Endothelial cell of umbilical vein (primary cell): ENCODE measurements at regions not wholly inside any gene's neighbourhood (a gene's known extent, or its start where the extent isn't known, plus 50 kb on each side); places are given as distances from the start of the nearest gene placed in this dataset.

Experiments used
- BruUV-seq: library from RNA; stranded (reverse); fragments of 400-500 nt; replicated peaks from 2 replicates; lab custom pipeline; 2021; lab: Mats Ljungman, UMichigan
- CTCF ChIA-PET: fragments of 300-600, 350-600 bp; sonication (Branson Sonifier 250); formaldehyde crosslinking; loops from one replicate; lab custom pipeline; 2021; ENCODE audit warnings: antibody characterized with exemption, inconsistent platforms; lab: Charles Lee
- POLR2A ChIA-PET: fragments of 300-600, 350-600 bp; sonication (Branson Sonifier 250); formaldehyde crosslinking; loops from one replicate; lab custom pipeline; 2021; ENCODE audit warnings: antibody characterized with exemption, inconsistent platforms; lab: Charles Lee
- DNase-seq: peaks from one replicate; pipeline ENCODE4 v3.0.0-alpha.2; 2011; ENCODE audit warnings: low read depth, low spot score
- FAIRE-seq: peaks from 2 replicates; lab custom pipeline; 2011; peaks lifted over from hg19 to GRCh38; lab: Jason Lieb, UNC
- H2AFZ ChIP-seq: 2 replicates; pipeline ENCODE4 v1.6.0; 2012; ENCODE audit warnings: low read depth, low read length, control low read depth, inconsistent platforms
- H3K27ac ChIP-seq: 2 replicates; pipeline ENCODE4 v1.5.1; 2011; ENCODE audit warnings: low read depth, mild to moderate bottlenecking, control low read depth, low read length, moderate library complexity; ENCODE audit not compliant: insufficient read depth
- H3K27me3 ChIP-seq, 2 experiments: 2 replicates each; pipeline versions ENCODE4 v1.6.0 to v1.6.1; 2011; ENCODE audit warnings: low read length in 2 of 2, mixed read lengths in 1 of 2; ENCODE audit not compliant: control insufficient read depth in 2 of 2, insufficient read depth in 2 of 2
- H3K36me3 ChIP-seq, 2 experiments: 2 replicates in 1 of 2; 3 replicates in 1 of 2; pipeline ENCODE4 v1.5.1; 2011; ENCODE audit warnings: low read length in 2 of 2, mild to moderate bottlenecking in 1 of 2, moderate library complexity in 1 of 2; ENCODE audit not compliant: control insufficient read depth in 2 of 2, insufficient read depth in 2 of 2; ENCODE audit errors: extremely low read depth in 1 of 2
- H3K4me1 ChIP-seq: 3 replicates; pipeline ENCODE4 v1.5.1; 2011; ENCODE audit warnings: mild to moderate bottlenecking, low read length; ENCODE audit not compliant: control insufficient read depth, insufficient read depth; ENCODE audit errors: extremely low read depth
- H3K4me2 ChIP-seq: 2 replicates; pipeline ENCODE4 v1.6.1; 2011; ENCODE audit warnings: low read length, control low read depth, mixed read lengths; ENCODE audit not compliant: insufficient read depth
- H3K4me3 ChIP-seq, 3 experiments: fragments of 200-600 bp in 1 of 3; sonication (generic), shearing (Covaris generic) in 1 of 3; replicated peaks in 1 of 3; 2 replicates each; pipeline ENCODE4 v1.5.1; 2011 to 2016; ENCODE audit warnings: control low read depth in 3 of 3, low read length in 3 of 3, mild to moderate bottlenecking in 2 of 3, inconsistent platforms in 1 of 3, low read depth in 1 of 3, moderate library complexity in 1 of 3; ENCODE audit not compliant: insufficient read depth in 1 of 3
- H3K79me2 ChIP-seq: 2 replicates; pipeline ENCODE4 v1.6.0; 2012; ENCODE audit warnings: low read length, inconsistent platforms; ENCODE audit not compliant: control insufficient read depth, insufficient read depth
- H3K9ac ChIP-seq: replicated peaks from 2 replicates; pipeline ENCODE3; 2011; ENCODE audit warnings: low read length, control low read depth; ENCODE audit not compliant: insufficient read depth; ENCODE audit errors: extremely low read depth
- H3K9me1 ChIP-seq: replicated peaks from 3 replicates; pipeline ENCODE4 v1.6.0; 2011; ENCODE audit warnings: mild to moderate bottlenecking, low read length; ENCODE audit not compliant: control insufficient read depth, insufficient read depth; ENCODE audit errors: extremely low read depth
- H3K9me3 ChIP-seq: replicated peaks from 2 replicates; pipeline ENCODE4 v1.5.1; 2012; ENCODE audit warnings: low read length, inconsistent platforms; ENCODE audit not compliant: control insufficient read depth, insufficient read depth
- H4K20me1 ChIP-seq: replicated peaks from 2 replicates; pipeline ENCODE3; 2011; ENCODE audit warnings: mild to moderate bottlenecking, low read length; ENCODE audit not compliant: control insufficient read depth, insufficient read depth; ENCODE audit errors: extremely low read depth
- EZH2 ChIP-seq: IDR thresholded peaks from 2 replicates; pipeline ENCODE4 v1.6.1; 2012; ENCODE audit warnings: borderline replicate concordance, low read depth, mild to moderate bottlenecking, moderate library complexity, low read length, inconsistent platforms; ENCODE audit not compliant: severe bottlenecking
- FOS ChIP-seq: IDR thresholded peaks from 2 replicates; pipeline ENCODE4 v1.6.1; 2011; ENCODE audit warnings: mild to moderate bottlenecking, low read length, moderate library complexity, borderline replicate concordance; ENCODE audit not compliant: insufficient read depth
- GATA2 ChIP-seq: IDR thresholded peaks from 2 replicates; pipeline ENCODE4 v1.7.0; 2011; ENCODE audit warnings: low read depth, mild to moderate bottlenecking, moderate library complexity, mixed read lengths, low read length; ENCODE audit not compliant: insufficient read length, insufficient read depth
- JUN ChIP-seq: IDR thresholded peaks from 2 replicates; pipeline ENCODE4 v1.6.1; 2011; ENCODE audit warnings: borderline replicate concordance, low read depth; ENCODE audit not compliant: insufficient read length, insufficient read depth
- MYC ChIP-seq: IDR thresholded peaks from one replicate; pipeline ENCODE4 v1.6.1; 2011; ENCODE audit warnings: mild to moderate bottlenecking, low read depth, low read length
- POLR2A ChIP-seq: IDR thresholded peaks from 2 replicates; pipeline ENCODE4 v1.6.1; 2012; ENCODE audit warnings: low read depth, mild to moderate bottlenecking, control low read depth, low read length
- POLR2AphosphoS5 ChIP-seq: IDR thresholded peaks from 2 replicates; pipeline ENCODE4 v1.6.1; 2012; ENCODE audit warnings: low read depth, mild to moderate bottlenecking, control low read depth, low read length, moderate library complexity; ENCODE audit not compliant: insufficient read depth
- dilution Hi-C: fragments of 300-500 bp; cut with MboI; formaldehyde crosslinking; loops from one replicate; pipeline ENCODE4 v1.15.0; 2019; ENCODE audit warnings: low sequenced_read_pairs; ENCODE audit not compliant: extremely low pct_ligation_motif_present
- intact Hi-C: fragments of 100-400 bp; cut with micrococcal nuclease; formaldehyde crosslinking; loops from one replicate; pipeline ENCODE4 v1.10.0; 2022
- TF ChIP-seq, protein P1 (sequence below), 2 donors: IDR thresholded peaks; 1 replicate in 1 of 2; 2 replicates in 1 of 2; pipeline ENCODE4 v1.5.1; 2011; ENCODE audit warnings: low read length in 2 of 2, mild to moderate bottlenecking in 2 of 2, moderate library complexity in 2 of 2, control low read depth in 1 of 2, inconsistent platforms in 1 of 2, low read depth in 1 of 2; ENCODE audit not compliant: insufficient read depth in 1 of 2; ENCODE audit errors: extremely low read depth in 1 of 2
- TF ChIP-seq, protein P2 (sequence below): IDR thresholded peaks from 2 replicates; pipeline ENCODE4 v1.6.1; 2011; ENCODE audit not compliant: insufficient read depth, insufficient read length

DNA sequence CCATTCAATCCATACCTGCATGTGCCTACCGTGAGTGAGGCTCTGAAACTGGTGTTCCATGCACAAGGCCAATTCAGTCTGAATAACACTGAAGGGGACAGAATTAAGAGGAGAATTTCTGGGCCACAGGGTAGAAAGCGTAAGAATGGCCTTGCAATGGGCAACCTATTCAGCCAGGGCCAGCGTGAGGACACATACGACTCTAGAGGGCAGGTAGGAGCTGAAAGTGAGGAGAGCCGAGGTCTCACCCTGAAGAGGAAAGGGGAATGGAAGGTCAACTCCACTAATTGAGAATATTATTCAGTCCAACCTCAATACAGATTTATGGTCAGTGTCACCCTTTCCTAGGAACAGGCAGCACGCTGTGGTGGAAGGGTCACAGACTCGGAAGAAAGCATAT, 202.2 kb downstream of the TRIML1 start:
- dilution Hi-C loops, result no loop called here

More for the DNA sequence above, 202.2 kb downstream of the TRIML1 start:
- Histone ChIP-seq H3K27me3 (no peaks in the 10 kb centered on the region), H3K27ac (no peak overlapping the region), H3K79me2 (no peaks in the 10 kb centered on the region), H3K4me1 (no peaks in the 10 kb centered on the region), H3K9me3 (peaks cover 2% of the 10 kb centered on the region), H3K4me2 (no peak overlapping the region), H4K20me1 (no peaks in the 10 kb centered on the region), H3K4me3 (no peak overlapping the region), H3K36me3 (no peaks in the 10 kb centered on the region), H2AFZ (no peak overlapping the region), H3K9ac (no peak overlapping the region), H3K9me1 (no peaks in the 10 kb centered on the region)
- no peak for TF ChIP-seq POLR2AphosphoS5
- TF ChIP-seq GATA2, result no peak
- no peak for TF ChIP-seq JUN
- no peak for TF ChIP-seq POLR2A
- no peak for TF ChIP-seq EZH2
- no peak for TF ChIP-seq MYC
- TF ChIP-seq, protein P1, sequence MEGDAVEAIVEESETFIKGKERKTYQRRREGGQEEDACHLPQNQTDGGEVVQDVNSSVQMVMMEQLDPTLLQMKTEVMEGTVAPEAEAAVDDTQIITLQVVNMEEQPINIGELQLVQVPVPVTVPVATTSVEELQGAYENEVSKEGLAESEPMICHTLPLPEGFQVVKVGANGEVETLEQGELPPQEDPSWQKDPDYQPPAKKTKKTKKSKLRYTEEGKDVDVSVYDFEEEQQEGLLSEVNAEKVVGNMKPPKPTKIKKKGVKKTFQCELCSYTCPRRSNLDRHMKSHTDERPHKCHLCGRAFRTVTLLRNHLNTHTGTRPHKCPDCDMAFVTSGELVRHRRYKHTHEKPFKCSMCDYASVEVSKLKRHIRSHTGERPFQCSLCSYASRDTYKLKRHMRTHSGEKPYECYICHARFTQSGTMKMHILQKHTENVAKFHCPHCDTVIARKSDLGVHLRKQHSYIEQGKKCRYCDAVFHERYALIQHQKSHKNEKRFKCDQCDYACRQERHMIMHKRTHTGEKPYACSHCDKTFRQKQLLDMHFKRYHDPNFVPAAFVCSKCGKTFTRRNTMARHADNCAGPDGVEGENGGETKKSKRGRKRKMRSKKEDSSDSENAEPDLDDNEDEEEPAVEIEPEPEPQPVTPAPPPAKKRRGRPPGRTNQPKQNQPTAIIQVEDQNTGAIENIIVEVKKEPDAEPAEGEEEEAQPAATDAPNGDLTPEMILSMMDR (IDR thresholded peaks at IDR 0.05; ENCODE audit: extremely low read depth in 1 of 2, insufficient read depth in 1 of 2, low read depth in 1 of 2, low read length in 2 of 2), result no peak
- TF ChIP-seq, protein P2, sequence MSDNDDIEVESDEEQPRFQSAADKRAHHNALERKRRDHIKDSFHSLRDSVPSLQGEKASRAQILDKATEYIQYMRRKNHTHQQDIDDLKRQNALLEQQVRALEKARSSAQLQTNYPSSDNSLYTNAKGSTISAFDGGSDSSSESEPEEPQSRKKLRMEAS, result no peak
- TF ChIP-seq FOS, result no peak
- CTCF ChIA-PET, result no interaction called here
- FAIRE-seq (no peak), DNase-seq (no peak)
- POLR2A ChIA-PET, result no interaction called here
- intact Hi-C loops, result no loop called here
- no TSS peak for BruUV-seq
